Hematopoietic multipotent progenitor cell treated with erythropoietin and hydrocortisone succinate and interleukin-3 and kit ligand, for 15 days (in vitro differentiated cells): ENCODE measurements at regions not wholly inside any gene's neighbourhood (a gene's known extent, or its start where the extent isn't known, plus 50 kb on each side); places are given as distances from the start of the nearest gene placed in this dataset.

ENCODE experiments used
- DNase-seq: peaks from one replicate; pipeline ENCODE4 v3.0.0-alpha.2; 2015; ENCODE audit warnings: low spot score

DNA sequence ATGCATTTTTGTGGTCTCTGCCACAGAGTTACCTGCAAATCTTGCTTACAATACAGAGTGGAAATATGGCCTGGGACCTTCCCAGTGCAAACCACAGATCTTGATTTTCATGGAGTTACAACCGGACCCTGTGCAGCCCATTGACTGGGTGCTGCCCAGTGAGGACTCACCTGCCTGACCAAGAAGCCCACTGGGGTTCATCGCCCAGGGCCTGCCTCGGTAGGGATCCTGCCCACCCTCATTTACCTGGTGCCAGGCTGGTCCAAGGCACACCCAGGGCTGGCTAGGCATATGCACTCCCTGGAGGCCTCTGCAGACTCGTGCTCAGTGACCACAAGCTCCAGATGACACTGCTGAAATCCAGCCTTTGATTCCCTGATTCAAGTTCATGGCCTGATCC is 572.7 kb downstream of the NPHP4 start:
- no peak for DNase-seq

GRCh38 chr1:5416518-5416917 is 575.7 kb downstream of the NPHP4 start:
- no peak for DNase-seq

DNA sequence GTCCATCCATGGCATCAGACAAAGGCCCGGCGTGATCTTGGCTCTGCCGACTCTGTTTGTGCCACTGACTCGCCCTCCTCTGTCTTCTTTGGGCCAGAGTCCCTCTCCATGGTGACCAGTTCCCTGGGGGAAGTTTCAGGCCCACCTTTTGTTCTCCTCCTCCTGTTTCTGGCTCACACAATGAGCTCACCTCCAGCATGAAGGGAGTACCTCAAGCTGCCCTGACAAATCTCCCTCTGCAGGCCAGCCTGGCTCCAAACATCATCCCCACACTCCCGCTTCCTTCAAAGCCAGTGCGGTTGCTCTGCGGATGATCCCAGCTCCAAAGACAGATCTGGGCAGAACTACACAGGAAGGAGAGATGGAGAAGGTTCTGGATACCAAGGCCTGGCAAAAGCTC is 576.6 kb downstream of the NPHP4 start:
- DNase-seq = no peak

DNA sequence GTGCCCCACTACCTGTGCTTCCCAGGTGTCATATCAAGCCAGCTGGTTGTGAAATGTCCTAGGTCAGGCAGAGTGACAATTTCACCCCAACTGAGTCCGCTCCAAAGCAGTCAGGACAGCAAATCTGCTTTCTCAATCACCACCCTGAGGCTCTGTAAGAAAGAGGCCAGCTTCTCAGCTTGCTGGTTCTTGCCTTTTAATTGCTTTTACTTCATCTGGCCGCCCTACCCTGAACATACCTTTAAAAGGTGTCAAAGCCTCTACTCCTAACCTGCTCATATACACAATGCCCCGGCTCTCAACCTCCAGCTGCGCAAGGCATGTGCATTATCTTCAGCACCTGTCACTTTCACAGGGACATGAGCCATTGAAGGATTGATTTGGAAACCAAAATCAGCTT is 581.6 kb downstream of the NPHP4 start:
- DNase-seq = no peak

- no peak for DNase-seq
Measured at GRCh38 chr1:5408401-5408800, 583.8 kb downstream of the NPHP4 start.

- no peak for DNase-seq
Measured at GRCh38 chr1:5405263-5405662, 587.0 kb downstream of the NPHP4 start.

DNA sequence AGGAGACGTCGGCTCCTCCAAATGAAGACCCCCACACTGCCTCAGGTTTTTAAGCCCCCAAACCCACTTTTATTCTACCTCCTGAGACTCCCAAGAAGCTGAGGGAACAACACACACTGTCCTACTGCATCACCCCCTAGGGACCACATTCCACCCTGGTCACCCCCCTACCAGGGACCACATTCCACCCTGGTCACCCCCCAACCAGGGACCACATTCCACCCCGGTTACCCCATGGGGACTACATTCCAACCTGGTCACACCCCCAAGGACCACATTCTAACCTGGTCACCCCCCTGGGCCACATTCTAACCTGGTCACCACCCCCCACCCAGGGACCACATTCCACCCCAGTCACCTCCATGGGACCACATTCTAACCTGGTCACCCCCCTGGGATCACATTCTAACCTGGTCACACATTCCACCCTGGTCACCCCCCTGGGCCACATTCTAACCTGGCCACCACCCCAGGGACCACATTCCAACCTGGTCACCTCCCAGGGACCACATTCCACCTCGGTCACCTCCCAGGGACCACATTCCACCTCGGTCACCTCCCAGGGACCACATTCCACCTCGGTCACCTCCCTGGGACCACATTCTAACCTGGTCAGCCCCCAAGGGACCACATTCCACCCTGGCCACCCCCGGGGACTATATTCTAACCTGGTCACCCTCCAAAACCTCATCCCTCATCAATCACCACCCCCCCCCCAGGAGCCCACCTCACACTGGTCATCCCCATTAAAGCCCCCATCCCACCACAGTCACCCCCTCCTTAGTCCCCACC is 587.6 kb downstream of the NPHP4 start:
- DNase-seq = no peak

GRCh38 chr1:5403935-5404334 is 588.3 kb downstream of the NPHP4 start:
- no peak for DNase-seq

DNA sequence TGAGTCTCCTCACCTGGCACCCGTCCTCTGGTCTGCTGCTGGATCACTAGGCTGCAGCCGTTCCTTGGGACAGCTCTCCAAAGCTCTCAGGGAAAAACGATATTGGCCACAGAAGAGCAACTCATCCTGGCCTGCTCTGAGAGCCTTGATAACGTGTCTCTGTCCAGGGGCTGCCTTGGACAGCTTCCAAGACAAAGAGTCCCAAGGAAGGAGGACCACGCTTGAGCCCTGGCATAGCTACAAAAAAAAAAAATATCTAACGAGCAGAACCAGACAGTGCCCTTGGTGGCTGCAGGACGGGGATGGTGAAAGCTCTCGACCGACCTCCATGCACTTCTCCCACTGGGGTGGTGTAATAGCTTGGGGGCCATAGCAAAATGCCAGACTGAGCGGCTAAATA is 589.6 kb downstream of the NPHP4 start:
- no peak for DNase-seq

DNA sequence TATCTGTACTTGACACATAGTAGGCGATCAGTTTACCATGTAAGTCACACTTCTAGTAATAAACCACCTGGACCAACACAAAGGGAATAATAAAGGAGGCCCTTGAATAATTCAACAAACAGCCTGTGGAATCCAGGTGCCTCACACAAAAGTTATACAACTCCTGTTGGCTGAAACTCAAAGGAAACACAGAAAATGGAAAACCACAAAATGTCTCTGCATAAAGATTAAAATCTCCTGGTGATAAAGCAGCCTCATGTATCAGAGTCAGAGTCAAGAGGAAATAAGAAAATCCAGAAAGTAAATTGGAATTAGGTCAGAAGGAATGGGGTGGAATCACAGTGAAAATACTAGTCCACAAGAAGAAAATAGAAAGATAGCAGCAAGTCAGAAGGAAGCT is 592.5 kb downstream of the NPHP4 start:
- no peak for DNase-seq

- no peak for DNase-seq
Measured at GRCh38 chr1:5396593-5396992, 595.6 kb downstream of the NPHP4 start.

DNA sequence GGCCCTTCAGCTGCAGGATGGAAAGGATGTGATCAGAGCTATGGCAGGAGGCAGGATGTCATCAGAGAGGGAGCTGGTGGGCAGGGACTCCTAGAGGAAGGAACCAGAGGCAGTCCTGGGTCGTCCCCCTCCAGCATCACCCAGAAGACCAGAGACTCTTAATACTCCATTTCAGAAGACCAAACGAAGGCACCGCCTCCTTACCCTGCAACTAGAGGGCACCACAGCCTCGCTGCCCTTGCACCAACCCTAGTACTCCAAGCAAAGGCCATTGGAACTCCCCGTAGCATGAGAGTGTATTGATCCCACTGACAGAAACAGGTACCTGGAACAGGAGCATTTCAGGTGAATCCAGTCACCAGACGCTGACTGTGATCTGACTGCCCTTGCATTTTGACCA is 598.1 kb downstream of the NPHP4 start:
- DNase-seq = no peak

- DNase-seq = no peak
Measured at GRCh38 chr1:5393603-5394002, 598.6 kb downstream of the NPHP4 start.

DNA sequence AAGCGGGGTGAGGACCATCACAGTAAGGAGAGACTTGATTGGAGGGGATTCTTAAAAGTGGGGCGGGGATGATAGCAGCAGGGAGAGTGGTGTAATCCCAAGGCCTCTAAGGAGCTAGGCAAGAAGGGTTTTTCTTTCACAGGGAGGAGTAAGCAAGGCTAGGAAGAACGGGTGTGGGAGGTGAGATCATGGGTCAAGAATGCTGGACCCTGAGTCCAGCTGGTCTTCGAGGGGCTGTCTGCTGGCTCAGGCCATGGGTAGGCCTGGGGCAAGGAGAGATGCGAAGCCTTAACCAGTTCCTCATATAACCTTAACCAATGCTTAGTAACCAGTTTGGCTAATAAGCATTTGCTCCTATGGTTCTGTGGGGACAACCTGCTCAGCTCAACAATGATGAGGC is 599.1 kb downstream of the NPHP4 start:
- DNase-seq = no peak

DNA sequence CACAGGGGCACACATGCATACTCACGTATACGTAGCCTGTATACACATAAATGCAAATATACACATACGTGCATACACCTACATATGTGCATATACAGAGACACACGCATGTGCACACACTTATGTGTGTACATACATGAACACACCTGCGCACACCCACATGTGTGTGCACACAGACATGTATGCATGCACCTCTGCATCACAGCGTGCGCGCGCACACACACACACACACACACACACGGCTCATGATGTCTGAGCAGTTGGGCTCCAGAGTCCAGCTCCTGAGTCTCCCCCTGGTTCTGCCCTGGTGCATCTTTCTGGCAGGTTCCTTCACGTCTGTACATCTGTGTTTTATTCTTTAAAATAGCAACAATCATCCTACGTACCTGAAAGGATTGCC is 600.5 kb downstream of the NPHP4 start:
- DNase-seq = no peak

DNA sequence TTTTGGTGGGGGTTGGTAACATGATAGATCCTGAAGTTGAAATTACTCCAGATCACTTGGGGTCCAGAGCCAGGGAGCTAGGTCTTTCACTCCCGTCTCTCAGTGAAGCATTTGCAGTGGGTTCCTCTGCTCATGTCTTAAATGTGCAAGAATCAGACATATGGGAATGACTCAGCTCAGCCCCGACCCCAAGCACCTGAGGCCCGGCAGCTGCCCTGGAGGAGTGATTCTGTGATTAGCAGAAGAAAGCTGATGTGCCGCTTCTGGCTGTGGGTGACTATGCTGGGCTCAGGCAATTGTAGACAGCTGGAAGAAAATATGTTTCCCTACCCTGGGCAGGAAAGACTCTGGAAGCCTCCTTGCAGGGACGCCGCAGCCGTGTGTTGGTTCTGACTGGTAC is 601.7 kb downstream of the NPHP4 start:
- no peak for DNase-seq

DNA sequence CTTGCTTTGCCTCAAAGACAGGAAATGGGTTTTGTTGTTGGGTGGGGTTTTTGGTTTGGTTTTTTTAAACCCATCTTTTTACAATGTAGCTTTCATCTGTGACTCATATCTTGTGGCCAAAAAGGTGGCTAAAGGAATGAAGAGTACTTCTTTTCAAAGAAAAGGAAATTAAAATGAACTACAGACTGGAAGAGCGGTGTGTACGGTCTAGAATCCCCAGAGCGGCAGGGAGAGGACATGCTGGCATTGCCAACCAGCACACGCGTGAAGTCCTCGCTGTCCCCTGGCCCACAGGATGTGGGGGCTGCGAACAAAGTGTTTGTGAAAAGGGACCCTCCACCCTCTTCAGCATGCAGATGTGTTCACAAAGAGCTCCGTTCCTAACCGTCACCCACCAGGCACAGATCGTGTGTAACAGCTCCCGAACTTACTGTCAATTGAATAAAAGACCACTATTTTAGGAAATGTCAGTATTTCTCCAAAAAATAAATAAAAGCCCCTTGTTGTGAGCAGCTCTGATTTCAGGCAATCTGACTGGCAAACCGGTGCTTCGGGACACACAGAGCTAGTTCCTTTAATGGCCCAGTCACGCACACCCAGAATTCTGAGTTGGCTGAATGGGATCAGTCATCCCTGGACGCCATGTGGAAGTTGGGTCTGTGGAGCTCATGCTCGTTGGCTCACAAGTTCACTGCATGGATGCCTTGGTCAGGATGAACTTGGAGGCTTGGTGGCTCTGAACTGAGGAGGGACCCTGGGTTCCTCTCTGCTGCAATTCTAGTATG is 602.9 kb downstream of the NPHP4 start:
- DNase-seq = no peak

- no peak for DNase-seq
Measured at GRCh38 chr1:5388622-5389021, 603.6 kb downstream of the NPHP4 start.

GRCh38 chr1:5386371-5386770 is 605.9 kb downstream of the NPHP4 start:
- no peak for DNase-seq

DNA sequence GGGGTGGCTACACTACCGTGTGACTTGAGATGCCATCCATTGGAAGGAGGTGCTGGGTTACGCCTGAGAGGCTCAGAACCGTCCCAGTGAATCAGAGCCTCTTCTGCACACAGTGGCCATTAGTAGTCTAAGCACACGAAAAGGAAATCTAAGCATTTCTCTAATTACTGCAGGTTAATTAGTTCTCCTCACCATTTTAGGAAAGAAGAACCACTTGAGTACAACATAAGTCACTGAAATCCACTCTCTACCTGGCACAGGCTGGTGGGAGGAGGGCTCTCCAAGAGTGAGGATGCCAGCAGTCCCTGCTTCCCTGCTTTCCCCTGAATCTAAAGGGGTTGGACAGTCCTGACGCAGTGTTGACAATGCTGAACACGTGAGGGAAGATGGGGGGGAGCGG is 606.3 kb downstream of the NPHP4 start:
- DNase-seq = no peak

GRCh38 chr1:5385096-5385799 is 607.0 kb downstream of the NPHP4 start:
- DNase-seq = no peak

DNA sequence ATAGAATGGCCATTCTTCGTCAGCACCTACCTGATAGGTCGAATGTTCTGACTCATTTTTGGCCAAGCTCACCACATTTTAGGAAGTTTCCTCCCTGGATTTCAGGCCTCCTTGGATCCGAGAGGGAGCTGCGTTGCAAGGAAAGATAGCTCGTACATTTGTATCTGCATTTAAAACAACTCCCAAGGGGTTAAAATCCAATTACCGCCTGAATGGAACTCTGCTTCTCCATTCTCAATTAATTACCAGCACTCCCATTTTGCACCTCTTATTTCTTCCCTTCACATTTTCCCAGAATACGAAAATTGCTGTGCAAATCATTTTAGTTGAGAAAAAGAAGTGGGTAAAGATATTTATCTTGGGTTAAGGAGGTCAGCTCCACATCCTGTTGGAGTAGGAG is 610.7 kb downstream of the NPHP4 start:
- DNase-seq = no peak

DNA sequence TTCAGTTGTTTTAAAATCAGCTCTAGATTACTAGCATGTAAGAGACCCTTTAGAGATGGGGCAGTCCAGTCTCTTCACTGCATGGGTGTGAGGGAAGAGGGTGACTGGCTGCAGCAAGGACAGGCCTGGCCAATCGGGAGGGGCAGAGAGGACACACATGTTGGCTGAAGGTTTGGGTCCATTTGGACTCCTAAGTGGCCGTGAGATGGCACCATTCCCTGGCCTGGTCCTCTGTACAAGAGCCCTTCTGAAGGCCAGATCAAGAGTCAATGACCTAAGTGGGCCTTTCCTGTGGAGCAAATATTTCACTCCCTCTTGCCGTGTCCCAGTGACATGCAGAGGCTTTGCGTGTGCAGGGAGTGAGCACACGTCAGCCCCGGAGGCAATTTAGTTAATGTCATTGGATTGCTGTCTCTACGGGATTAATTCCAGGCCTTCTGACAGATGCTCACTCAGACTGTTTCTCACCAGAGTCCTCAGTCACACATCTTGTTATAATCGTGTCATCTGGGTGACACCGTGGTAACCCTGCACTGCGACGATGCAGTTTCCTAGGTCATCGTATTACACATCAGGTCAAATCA is 613.0 kb downstream of the NPHP4 start:
- no peak for DNase-seq
